HEK293 (cell line): ENCODE measurements at regions not wholly inside any gene's neighbourhood (a gene's known extent, or its start where the extent isn't known, plus 50 kb on each side); places are given as distances from the start of the nearest gene placed in this dataset.

Experiments used
- CTCF ChIA-PET: fragments of 350-600 bp; formaldehyde crosslinking; extraction: SDS; loops from one replicate; lab custom pipeline; 2021; ENCODE audit warnings: antibody characterized with exemption; lab: Yijun Ruan, JAX
- POLR2A ChIA-PET: fragments of 300-600 bp; formaldehyde crosslinking; extraction: SDS; loops from one replicate; lab custom pipeline; 2020; ENCODE audit warnings: antibody characterized with exemption, inconsistent platforms; lab: Yijun Ruan, JAX
- H3K27ac ChIP-seq: fragments of 200-500 bp; sonication (Bioruptor generic); 2 replicates; pipeline ENCODE4 v1.5.1; 2014; ENCODE audit warnings: low read depth, low read length, control low read depth, inconsistent platforms; ENCODE audit errors: extremely low read depth
- H3K36me3 ChIP-seq, 2 experiments: fragments of 200-500 bp in 1 of 2; sonication (Bioruptor generic) in 1 of 2; 1 replicate in 1 of 2; 2 replicates in 1 of 2; pipeline ENCODE4 v1.5.1; 2014 to 2017; ENCODE audit warnings: inconsistent platforms in 2 of 2, low read length in 2 of 2; ENCODE audit not compliant: control insufficient read depth in 2 of 2, insufficient read depth in 1 of 2
- H3K4me1 ChIP-seq: fragments of 200-500 bp; sonication (Bioruptor generic); 2 replicates; pipeline ENCODE4 v1.5.1; 2014; ENCODE audit warnings: mild to moderate bottlenecking, low read length, inconsistent platforms; ENCODE audit not compliant: control insufficient read depth, insufficient read depth
- H3K4me3 ChIP-seq: 2 replicates; pipeline ENCODE4 v1.5.1; 2011; ENCODE audit warnings: low read depth, mild to moderate bottlenecking, control low read depth, low read length, moderate library complexity
- H3K9me3 ChIP-seq: fragments of 200-500 bp; sonication (Bioruptor generic); 2 replicates; pipeline ENCODE4 v1.5.1; 2014; ENCODE audit warnings: low read depth, low read length, inconsistent platforms; ENCODE audit not compliant: control insufficient read depth, insufficient read depth
- GFI1B ChIP-seq: fragments of 450-650 bp; formaldehyde crosslinking; IDR thresholded peaks from 2 replicates; pipeline ENCODE4 v1.5.1; 2016; ENCODE audit warnings: missing biosample characterization, missing genetic modification characterization
- KLF1 ChIP-seq: fragments of 450-650 bp; formaldehyde crosslinking; IDR thresholded peaks from 2 replicates; pipeline ENCODE4 v1.5.1; 2016; ENCODE audit warnings: missing biosample characterization, missing genetic modification characterization
- KLF17 ChIP-seq: fragments of 450-650 bp; formaldehyde crosslinking; IDR thresholded peaks from 2 replicates; pipeline ENCODE4 v1.5.1; 2016; ENCODE audit warnings: missing biosample characterization, missing genetic modification characterization
- KLF7 ChIP-seq: fragments of 450-650 bp; formaldehyde crosslinking; IDR thresholded peaks from 2 replicates; pipeline ENCODE4 v1.5.1; 2016; ENCODE audit warnings: missing biosample characterization, missing genetic modification characterization, borderline replicate concordance
- MEIS1 ChIP-seq: sonication (generic); formaldehyde crosslinking; IDR thresholded peaks from 2 replicates; pipeline ENCODE4 v1.8.1; 2022; ENCODE audit warnings: missing genetic modification reagents, mild to moderate bottlenecking, borderline replicate concordance
- MZF1 ChIP-seq: fragments of 450-650 bp; formaldehyde crosslinking; IDR thresholded peaks from 2 replicates; pipeline ENCODE4 v1.5.1; 2017; ENCODE audit warnings: missing biosample characterization, missing genetic modification characterization, borderline replicate concordance
- OSR2 ChIP-seq: fragments of 450-650 bp; formaldehyde crosslinking; IDR thresholded peaks from 2 replicates; pipeline ENCODE4 v1.5.1; 2016; ENCODE audit warnings: missing biosample characterization, missing genetic modification characterization
- REST ChIP-seq: fragments of 450-650 bp; formaldehyde crosslinking; IDR thresholded peaks from 2 replicates; pipeline ENCODE4 v1.5.1; 2016; ENCODE audit warnings: missing biosample characterization, missing genetic modification characterization
- SETDB1 ChIP-seq: IDR thresholded peaks from one replicate; pipeline ENCODE4 v1.6.1; 2017; ENCODE audit warnings: mild to moderate bottlenecking, low read length, moderate library complexity, mixed read lengths; ENCODE audit not compliant: insufficient read length
- SP2 ChIP-seq: fragments of 450-650 bp; formaldehyde crosslinking; IDR thresholded peaks from 2 replicates; pipeline ENCODE4 v1.5.1; 2016; ENCODE audit warnings: missing biosample characterization, missing genetic modification characterization
- TRIM28 ChIP-seq: IDR thresholded peaks from 2 replicates; pipeline ENCODE4 v1.6.1; 2011; ENCODE audit warnings: low read length, control low read depth, borderline replicate concordance
- TSHZ1 ChIP-seq: fragments of 450-650 bp; formaldehyde crosslinking; IDR thresholded peaks from 2 replicates; pipeline ENCODE4 v1.5.1; 2016; ENCODE audit warnings: missing biosample characterization, missing genetic modification characterization, borderline replicate concordance
- ZNF112 ChIP-seq: fragments of 450-650 bp; formaldehyde crosslinking; IDR thresholded peaks from 2 replicates; pipeline ENCODE4 v1.5.0; 2017; ENCODE audit warnings: missing biosample characterization, missing genetic modification characterization
- ZNF138 ChIP-seq: fragments of 450-650 bp; formaldehyde crosslinking; IDR thresholded peaks from 2 replicates; pipeline ENCODE4 v1.5.1; 2016; ENCODE audit warnings: missing biosample characterization, missing genetic modification characterization, borderline replicate concordance
- ZNF16 ChIP-seq: fragments of 450-650 bp; formaldehyde crosslinking; IDR thresholded peaks from 2 replicates; pipeline ENCODE4 v1.5.1; 2016; ENCODE audit warnings: low read depth, missing biosample characterization, missing genetic modification characterization
- ZNF214 ChIP-seq: fragments of 450-650 bp; formaldehyde crosslinking; IDR thresholded peaks from 2 replicates; pipeline ENCODE4 v1.5.1; 2017; ENCODE audit warnings: missing biosample characterization, mild to moderate bottlenecking, missing genetic modification characterization, borderline replicate concordance
- ZNF23 ChIP-seq: fragments of 450-650 bp; formaldehyde crosslinking; IDR thresholded peaks from 2 replicates; pipeline ENCODE4 v1.5.1; 2016; ENCODE audit warnings: missing biosample characterization, missing genetic modification characterization, borderline replicate concordance
- ZNF248 ChIP-seq: fragments of 450-650 bp; formaldehyde crosslinking; IDR thresholded peaks from 2 replicates; pipeline ENCODE4 v1.5.1; 2017; ENCODE audit warnings: missing biosample characterization, missing genetic modification characterization
- ZNF324 ChIP-seq: fragments of 450-650 bp; formaldehyde crosslinking; IDR thresholded peaks from 2 replicates; pipeline ENCODE4 v1.5.1; 2016; ENCODE audit warnings: missing biosample characterization, missing genetic modification characterization
- ZNF362 ChIP-seq: fragments of 450-650 bp; formaldehyde crosslinking; IDR thresholded peaks from 2 replicates; pipeline ENCODE4 v1.5.1; 2016; ENCODE audit warnings: missing biosample characterization, missing genetic modification characterization
- ZNF416 ChIP-seq: fragments of 450-650 bp; formaldehyde crosslinking; IDR thresholded peaks from 2 replicates; pipeline ENCODE4 v1.5.1; 2016; ENCODE audit warnings: missing biosample characterization, missing genetic modification characterization
- ZNF610 ChIP-seq: fragments of 450-650 bp; formaldehyde crosslinking; IDR thresholded peaks from 2 replicates; pipeline ENCODE4 v1.5.1; 2016; ENCODE audit warnings: missing biosample characterization, missing genetic modification characterization, borderline replicate concordance
- ZNF621 ChIP-seq: fragments of 450-650 bp; formaldehyde crosslinking; IDR thresholded peaks from 2 replicates; pipeline ENCODE4 v1.5.1; 2017; ENCODE audit warnings: missing biosample characterization, missing genetic modification characterization
- ZNF623 ChIP-seq: fragments of 450-650 bp; formaldehyde crosslinking; IDR thresholded peaks from 2 replicates; pipeline ENCODE4 v1.5.1; 2016; ENCODE audit warnings: missing biosample characterization, missing genetic modification characterization
- ZNF658 ChIP-seq: fragments of 450-650 bp; formaldehyde crosslinking; IDR thresholded peaks from 2 replicates; pipeline ENCODE4; 2016; ENCODE audit warnings: missing biosample characterization, missing genetic modification characterization
- ZNF677 ChIP-seq: fragments of 450-650 bp; IDR thresholded peaks from 2 replicates; pipeline ENCODE4 v1.5.0; 2018; ENCODE audit warnings: missing biosample characterization, mild to moderate bottlenecking, missing genetic modification characterization, moderate library complexity
- ZNF830 ChIP-seq: fragments of 450-650 bp; IDR thresholded peaks from 2 replicates; pipeline ENCODE4 v1.5.0; 2018; ENCODE audit warnings: missing biosample characterization, missing genetic modification characterization, low read depth, mild to moderate bottlenecking, moderate library complexity

- H3K9me3 ChIP-seq: no peaks in the 10 kb centered on the region
- H3K36me3 ChIP-seq: no peaks in the 10 kb centered on the region
- CTCF ChIA-PET: interaction anchor here (0.7 to 16.7 kb wide), 5 partner anchors 16 to 105 kb away, joined by 3 to 434 read pairs (median 3); no protein-coding TSS in a partner anchor
- no peak overlapping the region for H3K4me3 ChIP-seq
- H3K27ac ChIP-seq: peak overlapping the region; percentile 36
- H3K4me1 ChIP-seq: peaks cover 6% of the 10 kb centered on the region; the same call in 1 of the 2 replicates
- POLR2A ChIA-PET: interaction anchor here (1.0 to 1.1 kb wide), 2 partner anchors 16 to 25 kb away, joined by 4 to 7 read pairs; no protein-coding TSS in a partner anchor
- TF ChIP-seq ZNF658 (no peak), KLF1 (tag by site-specific recombination) (peak; percentile 80), ZNF830 (no peak), ZNF623 (tag by site-specific recombination) (no peak; the same call in 1 of the 2 replicates), ZNF112 (no peak), ZNF610 (no peak), GFI1B (no peak), ZNF23 (tag by site-specific recombination) (no peak), TRIM28 (no peak), ZNF16 (tag by site-specific recombination) (no peak), ZNF416 (tag by site-specific recombination) (no peak), KLF7 (tag by site-specific recombination) (no peak), TSHZ1 (peak; percentile 73), SETDB1 (no peak), ZNF138 (tag by site-specific recombination) (no peak), SP2 (0 out of 2 replicates have a peak, but pooled peaks have one; percentile 1), ZNF324 (tag by site-specific recombination) (peak; percentile 42; the same call in 1 of the 2 replicates), OSR2 (peak; percentile 90), ZNF214 (no peak), ZNF621 (tag by site-specific recombination) (no peak), ZNF677 (tag by site-specific recombination) (no peak), REST (tag by site-specific recombination) (no peak), MEIS1 (CRISPR knock-in tag) (no peak), ZNF248 (tag by site-specific recombination) (no peak), KLF17 (no peak), ZNF362 (no peak), MZF1 (tag by site-specific recombination) (peak; percentile 52; the same call in 1 of the 2 replicates)
Measured at GRCh38 chr1:30807318-30808066, 49.9 kb upstream of the LAPTM5 start.
